GM15510 (cell line): ENCODE measurements at regions not wholly inside any gene's neighbourhood (a gene's known extent, or its start where the extent isn't known, plus 50 kb on each side); places are given as distances from the start of the nearest gene placed in this dataset.

ENCODE experiments used
- POLR2A ChIP-seq: IDR thresholded peaks from 3 replicates; pipeline ENCODE4 v1.6.1; 2011; ENCODE audit warnings: borderline replicate concordance; ENCODE audit not compliant: insufficient read length; ENCODE audit errors: extremely low read depth

- no peak for TF ChIP-seq POLR2A
Measured at GRCh38 chr3:177249203-177249602, 51.9 kb upstream of the TBL1XR1 start.

- TF ChIP-seq POLR2A, result no peak
Measured at GRCh38 chr3:177250151-177250550, 52.9 kb upstream of the TBL1XR1 start.

GRCh38 chr3:177251755-177252154 is 54.5 kb upstream of the TBL1XR1 start:
- TF ChIP-seq POLR2A, result no peak

GRCh38 chr3:177257006-177257405 is 59.7 kb upstream of the TBL1XR1 start:
- TF ChIP-seq POLR2A, result no peak

- TF ChIP-seq POLR2A, result no peak
Measured at GRCh38 chr3:177257625-177258024, 60.3 kb upstream of the TBL1XR1 start.

GRCh38 chr3:177262396-177262795 is 65.1 kb upstream of the TBL1XR1 start:
- TF ChIP-seq POLR2A, result no peak

GRCh38 chr3:177263615-177264368 is 66.5 kb upstream of the TBL1XR1 start:
- no peak for TF ChIP-seq POLR2A

- TF ChIP-seq POLR2A, result no peak
Measured at GRCh38 chr3:177278016-177278415, 80.7 kb upstream of the TBL1XR1 start.

- TF ChIP-seq POLR2A, result no peak
Measured at GRCh38 chr3:177279118-177279815, 82.0 kb upstream of the TBL1XR1 start.

GRCh38 chr3:177281292-177282118 is 84.2 kb upstream of the TBL1XR1 start:
- TF ChIP-seq POLR2A, result no peak

GRCh38 chr3:177282119-177282655 is 84.9 kb upstream of the TBL1XR1 start:
- no peak for TF ChIP-seq POLR2A

- TF ChIP-seq POLR2A, result no peak
Measured at GRCh38 chr3:177283983-177284382, 86.7 kb upstream of the TBL1XR1 start.

GRCh38 chr3:177284383-177284881 is 87.2 kb upstream of the TBL1XR1 start:
- no peak for TF ChIP-seq POLR2A

- no peak for TF ChIP-seq POLR2A
Measured at GRCh38 chr3:177286034-177286433, 88.8 kb upstream of the TBL1XR1 start.

GRCh38 chr3:177287231-177287630 is 89.9 kb upstream of the TBL1XR1 start:
- TF ChIP-seq POLR2A, result no peak
